ENCODE measurements at regions not wholly inside any gene's neighbourhood (a gene's known extent, or its start where the extent isn't known, plus 50 kb on each side); places are given as distances from the start of the nearest gene placed in this dataset.

GRCh38 chr18:60555625-60556024 lies 183.1 kb upstream of the MC4R start:
- DNase-seq (ENCODE audit: low read depth in 2 of 2): no peak
- Histone ChIP-seq H3K4me2 (ENCODE audit: extremely low read depth, insufficient read depth, low read length) (no peak overlapping the region), H2AFZ (ENCODE audit: low read length) (no peak overlapping the region), H4K20me1 (ENCODE audit: control insufficient read depth, extremely low read depth, insufficient read depth, low read length) (no peaks in the 10 kb centered on the region), H3K9ac (ENCODE audit: insufficient read depth, low read length) (no peak overlapping the region), H3K9me3 (ENCODE audit: control insufficient read depth, insufficient read depth, low read depth, low read length) (no peaks in the 10 kb centered on the region), H3K27me3 (ENCODE audit: control insufficient read depth, insufficient read depth, low read length) (no peaks in the 10 kb centered on the region), H3K27ac (ENCODE audit: insufficient read depth, low read length) (no peak overlapping the region), H3K4me1 (ENCODE audit: control insufficient read depth, extremely low read depth, insufficient read depth, low read length) (no peaks in the 10 kb centered on the region), H3K79me2 (ENCODE audit: control insufficient read depth, insufficient read depth, low read length) (no peaks in the 10 kb centered on the region), H3K4me3 (replicated peaks in 1 of 4; ENCODE audit: control extremely low read depth in 1 of 4, insufficient read depth in 1 of 4, low read depth in 3 of 4, low read length in 4 of 4) (no peak overlapping the region), H3K36me3 (ENCODE audit: control insufficient read depth, insufficient read depth, low read length) (no peaks in the 10 kb centered on the region)
- TF ChIP-seq CTCF (conservative IDR thresholded peaks at IDR 0.05 in 1 of 2, IDR thresholded peaks at IDR 0.05 in 1 of 2; ENCODE audit: low read depth in 1 of 2, low read length in 2 of 2): no peak
- no peak for TF ChIP-seq EZH2 (IDR thresholded peaks at IDR 0.05; ENCODE audit: low read length, missing control alignments)

- H3K9me3 ChIP-seq (ENCODE audit: control insufficient read depth, insufficient read depth, low read depth, low read length): no peaks in the 10 kb centered on the region
- no peaks in the 10 kb centered on the region for H3K27me3 ChIP-seq (ENCODE audit: control insufficient read depth, insufficient read depth, low read length)
- H3K36me3 ChIP-seq (ENCODE audit: control insufficient read depth, insufficient read depth, low read length): no peaks in the 10 kb centered on the region
- H3K27ac ChIP-seq (ENCODE audit: insufficient read depth, low read length): no peak overlapping the region
- no peak for DNase-seq (ENCODE audit: low read depth in 2 of 2)
- no peaks in the 10 kb centered on the region for H3K79me2 ChIP-seq (ENCODE audit: control insufficient read depth, insufficient read depth, low read length)
- H3K9ac ChIP-seq (ENCODE audit: insufficient read depth, low read length): no peak overlapping the region
- TF ChIP-seq CTCF (conservative IDR thresholded peaks at IDR 0.05 in 1 of 2, IDR thresholded peaks at IDR 0.05 in 1 of 2; ENCODE audit: low read depth in 1 of 2, low read length in 2 of 2) (no peak), EZH2 (IDR thresholded peaks at IDR 0.05; ENCODE audit: low read length, missing control alignments) (no peak)
- no peak overlapping the region for H3K4me2 ChIP-seq (ENCODE audit: extremely low read depth, insufficient read depth, low read length)
- no peaks in the 10 kb centered on the region for H4K20me1 ChIP-seq (ENCODE audit: control insufficient read depth, extremely low read depth, insufficient read depth, low read length)
- no peak overlapping the region for H2AFZ ChIP-seq (ENCODE audit: low read length)
- H3K4me3 ChIP-seq (replicated peaks in 1 of 4; ENCODE audit: control extremely low read depth in 1 of 4, insufficient read depth in 1 of 4, low read depth in 3 of 4, low read length in 4 of 4): no peak overlapping the region
- H3K4me1 ChIP-seq (ENCODE audit: control insufficient read depth, extremely low read depth, insufficient read depth, low read length): no peaks in the 10 kb centered on the region
These were observed 183.8 kb upstream of the MC4R start for GRCh38 chr18:60556326-60556725.

- H2AFZ ChIP-seq (ENCODE audit: low read length): no peak overlapping the region
- no peaks in the 10 kb centered on the region for H3K27me3 ChIP-seq (ENCODE audit: control insufficient read depth, insufficient read depth, low read length)
- no peak overlapping the region for H3K27ac ChIP-seq (ENCODE audit: insufficient read depth, low read length)
- no peaks in the 10 kb centered on the region for H3K79me2 ChIP-seq (ENCODE audit: control insufficient read depth, insufficient read depth, low read length)
- H3K9me3 ChIP-seq (ENCODE audit: control insufficient read depth, insufficient read depth, low read depth, low read length): no peaks in the 10 kb centered on the region
- no peaks in the 10 kb centered on the region for H3K4me1 ChIP-seq (ENCODE audit: control insufficient read depth, extremely low read depth, insufficient read depth, low read length)
- TF ChIP-seq CTCF (conservative IDR thresholded peaks at IDR 0.05 in 1 of 2, IDR thresholded peaks at IDR 0.05 in 1 of 2; ENCODE audit: low read depth in 1 of 2, low read length in 2 of 2) (no peak), EZH2 (IDR thresholded peaks at IDR 0.05; ENCODE audit: low read length, missing control alignments) (no peak)
- no peak overlapping the region for H3K4me3 ChIP-seq (replicated peaks in 1 of 4; ENCODE audit: control extremely low read depth in 1 of 4, insufficient read depth in 1 of 4, low read depth in 3 of 4, low read length in 4 of 4)
- no peak overlapping the region for H3K9ac ChIP-seq (ENCODE audit: insufficient read depth, low read length)
- H3K4me2 ChIP-seq (ENCODE audit: extremely low read depth, insufficient read depth, low read length): no peak overlapping the region
- H4K20me1 ChIP-seq (ENCODE audit: control insufficient read depth, extremely low read depth, insufficient read depth, low read length): no peaks in the 10 kb centered on the region
- H3K36me3 ChIP-seq (ENCODE audit: control insufficient read depth, insufficient read depth, low read length): no peaks in the 10 kb centered on the region
- no peak for DNase-seq (ENCODE audit: low read depth in 2 of 2)
These were observed 187.5 kb upstream of the MC4R start for GRCh38 chr18:60560071-60560470.

Measured in fibroblast of lung (primary cell).